Ishikawa (cell line): ENCODE measurements at regions not wholly inside any gene's neighbourhood (a gene's known extent, or its start where the extent isn't known, plus 50 kb on each side); places are given as distances from the start of the nearest gene placed in this dataset.
A peak's percentile ranks its signal among the peaks of the same experiment; 100 is the strongest.

Experiments used
- CEBPB ChIP-seq: IDR thresholded peaks from 2 replicates; pipeline ENCODE4 v1.6.1; 2012
- EGR1 ChIP-seq: IDR thresholded peaks from 2 replicates; pipeline ENCODE4 v1.6.1; 2012
- EP300 ChIP-seq: IDR thresholded peaks from 2 replicates; pipeline ENCODE4 v1.6.1; 2012; ENCODE audit warnings: borderline replicate concordance
- FOXM1 ChIP-seq: IDR thresholded peaks from 2 replicates; pipeline ENCODE4 v1.6.1; 2012; ENCODE audit warnings: low read depth, borderline replicate concordance
- MAX ChIP-seq: IDR thresholded peaks from 2 replicates; pipeline ENCODE4 v1.6.1; 2012
- NFIC ChIP-seq: IDR thresholded peaks from 2 replicates; pipeline ENCODE4 v1.6.1; 2012
- RAD21 ChIP-seq: IDR thresholded peaks from 2 replicates; pipeline ENCODE4 v1.6.1; 2012; ENCODE audit warnings: low read depth
- REST ChIP-seq: IDR thresholded peaks from 2 replicates; pipeline ENCODE4 v1.6.1; 2012; ENCODE audit warnings: low read depth, mild to moderate bottlenecking
- TAF1 ChIP-seq: IDR thresholded peaks from 2 replicates; pipeline ENCODE4 v1.6.1; 2012; ENCODE audit warnings: low read depth, mild to moderate bottlenecking
- TCF12 ChIP-seq: IDR thresholded peaks from 2 replicates; pipeline ENCODE4 v1.6.1; 2012; ENCODE audit warnings: low read depth
- TEAD4 ChIP-seq: IDR thresholded peaks from 2 replicates; pipeline ENCODE4 v1.6.1; 2012
- ZBTB7A ChIP-seq: IDR thresholded peaks from 2 replicates; pipeline ENCODE4 v1.6.1; 2012; ENCODE audit warnings: low read depth

DNA sequence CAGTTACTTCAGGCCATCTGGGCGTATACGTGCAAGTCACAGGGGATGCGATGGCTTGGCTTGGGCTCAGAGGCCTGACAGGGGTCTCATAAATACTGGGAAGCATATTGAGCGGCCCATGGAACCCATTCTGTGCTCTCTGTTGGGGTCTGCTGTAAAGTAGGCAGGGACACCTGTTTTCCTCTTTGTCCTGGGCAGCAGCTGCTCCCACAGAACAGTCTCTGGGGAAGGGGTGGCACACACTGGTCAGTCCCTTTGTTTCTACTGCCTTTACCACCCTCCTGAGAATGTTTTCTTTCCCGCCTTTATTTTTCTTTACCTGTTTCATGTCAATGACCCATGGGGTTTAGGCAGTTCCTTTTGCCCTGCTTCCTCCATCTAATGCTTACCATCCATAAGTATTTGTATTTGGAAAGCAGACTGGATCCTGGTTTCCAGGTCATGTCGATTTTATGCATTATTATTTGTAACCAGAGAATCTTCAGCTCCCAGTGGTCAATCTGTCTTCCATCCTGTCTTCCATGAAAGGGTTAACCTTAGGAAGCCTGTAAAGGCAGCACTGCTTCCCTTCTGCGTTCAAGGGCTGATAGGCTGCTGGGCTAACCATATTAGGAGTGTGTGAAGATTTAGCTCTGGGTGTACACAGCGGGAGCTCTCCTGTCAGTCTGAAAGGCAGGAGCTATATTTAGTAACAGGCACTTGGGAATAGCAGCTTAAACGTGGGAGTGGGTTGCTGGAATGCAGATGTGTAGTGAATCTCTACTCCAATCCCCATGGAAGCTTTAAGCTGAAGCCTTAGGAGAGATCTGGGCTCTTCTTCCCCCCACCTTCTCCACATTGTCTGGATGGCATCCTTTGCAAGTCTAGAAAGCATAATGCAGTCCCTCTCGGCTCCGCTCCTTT is 124.0 kb downstream of the DYRK2 start:
- TF ChIP-seq CEBPB = no peak
- no peak; the same call in 1 of the 2 replicates for TF ChIP-seq NFIC
- TF ChIP-seq RAD21 = no peak; the same call in 1 of the 2 replicates
- peak; percentile 43; the same call in 1 of the 2 replicates for TF ChIP-seq MAX
- TF ChIP-seq EGR1 = peak; percentile 54; the same call in 1 of the 2 replicates
- peak; percentile 81 for TF ChIP-seq EP300
- TF ChIP-seq TAF1 = no peak
- peak; percentile 71; the same call in 1 of the 2 replicates for TF ChIP-seq ZBTB7A
- peak; percentile 71 for TF ChIP-seq TEAD4
- peak; percentile 63; the same call in 1 of the 2 replicates for TF ChIP-seq TCF12
- TF ChIP-seq REST = no peak
- TF ChIP-seq FOXM1 = peak; percentile 26; the same call in 1 of the 2 replicates
